ENCODE measurements at regions not wholly inside any gene's neighbourhood (a gene's known extent, or its start where the extent isn't known, plus 50 kb on each side); places are given as distances from the start of the nearest gene placed in this dataset.

GRCh38 chr2:144711084-144711483 lies 191.2 kb upstream of the ZEB2 start:
- Histone ChIP-seq H2BK120ac (ENCODE audit: low read depth, low read length) (no peak overlapping the region), H3K27me3 (ENCODE audit: control insufficient read depth in 1 of 2, insufficient read depth in 1 of 2, low read length in 2 of 2) (no peaks in the 10 kb centered on the region), H3K4me3 (ENCODE audit: insufficient read depth in 1 of 2, low read depth in 1 of 2, low read length in 2 of 2) (no peak overlapping the region), H4K91ac (ENCODE audit: low read length) (no peak overlapping the region), H2BK12ac (ENCODE audit: low read length in 2 of 2) (no peak overlapping the region), H3K4ac (ENCODE audit: low read depth in 1 of 2, low read length in 2 of 2) (no peak overlapping the region), H3K9me3 (ENCODE audit: control insufficient read depth, low read length) (no peaks in the 10 kb centered on the region), H3K27ac (ENCODE audit: low read length, poor library complexity, severe bottlenecking) (no peak overlapping the region), H3K4me1 (ENCODE audit: control insufficient read depth, insufficient read depth, low read depth, low read length) (no peaks in the 10 kb centered on the region), H2BK5ac (ENCODE audit: low read depth, low read length, poor library complexity, severe bottlenecking) (no peak overlapping the region), H2AFZ (ENCODE audit: low read depth, low read length) (no peak overlapping the region), H3K4me2 (ENCODE audit: low read length, poor library complexity, severe bottlenecking) (no peak overlapping the region), H3K36me3 (ENCODE audit: control insufficient read depth in 1 of 2, insufficient read depth in 2 of 2, low read depth in 1 of 2, low read length in 2 of 2) (no peaks in the 10 kb centered on the region), H2AK5ac (ENCODE audit: low read length, severe bottlenecking) (no peak overlapping the region), H3K9ac (ENCODE audit: low read length) (no peak overlapping the region), H4K8ac (ENCODE audit: low read length) (no peak overlapping the region), H2BK15ac (ENCODE audit: low read depth, poor library complexity, severe bottlenecking) (no peak overlapping the region), H3K23ac (ENCODE audit: low read length in 2 of 2) (no peak overlapping the region), H3K14ac (ENCODE audit: low read length in 2 of 2) (no peak overlapping the region), H3K79me1 (replicated peaks; ENCODE audit: low read length, poor library complexity, severe bottlenecking) (no peaks in the 10 kb centered on the region), H3K18ac (ENCODE audit: low read depth in 1 of 2, low read length in 2 of 2) (no peak overlapping the region)
- no peak for DNase-seq

- no peaks in the 10 kb centered on the region for H3K79me1 ChIP-seq (replicated peaks; ENCODE audit: low read length, poor library complexity, severe bottlenecking)
- no peak overlapping the region for H2BK120ac ChIP-seq (ENCODE audit: low read depth, low read length)
- H3K4me2 ChIP-seq (ENCODE audit: low read length, poor library complexity, severe bottlenecking) = no peak overlapping the region
- H3K4me1 ChIP-seq (ENCODE audit: control insufficient read depth, insufficient read depth, low read depth, low read length) = no peaks in the 10 kb centered on the region
- H2BK15ac ChIP-seq (ENCODE audit: low read depth, poor library complexity, severe bottlenecking) = no peak overlapping the region
- H2BK12ac ChIP-seq (ENCODE audit: low read length in 2 of 2) = no peak overlapping the region
- H4K8ac ChIP-seq (ENCODE audit: low read length) = no peak overlapping the region
- no peak overlapping the region for H3K23ac ChIP-seq (ENCODE audit: low read length in 2 of 2)
- WGBS = 98% methylated on average over 1 of the region's 2 CpGs
- H3K27ac ChIP-seq (ENCODE audit: low read length, poor library complexity, severe bottlenecking) = no peak overlapping the region
- H4K91ac ChIP-seq (ENCODE audit: low read length) = no peak overlapping the region
- no peaks in the 10 kb centered on the region for H3K36me3 ChIP-seq (ENCODE audit: control insufficient read depth in 1 of 2, insufficient read depth in 2 of 2, low read depth in 1 of 2, low read length in 2 of 2)
- H3K27me3 ChIP-seq (ENCODE audit: control insufficient read depth in 1 of 2, insufficient read depth in 1 of 2, low read length in 2 of 2) = no peaks in the 10 kb centered on the region
- H2AK5ac ChIP-seq (ENCODE audit: low read length, severe bottlenecking) = no peak overlapping the region
- H3K4me3 ChIP-seq (ENCODE audit: insufficient read depth in 1 of 2, low read depth in 1 of 2, low read length in 2 of 2) = no peak overlapping the region
- no peaks in the 10 kb centered on the region for H3K9me3 ChIP-seq (ENCODE audit: control insufficient read depth, low read length)
- H2BK5ac ChIP-seq (ENCODE audit: low read depth, low read length, poor library complexity, severe bottlenecking) = no peak overlapping the region
- no peak overlapping the region for H2AFZ ChIP-seq (ENCODE audit: low read depth, low read length)
- DNase-seq = no peak
- H3K9ac ChIP-seq (ENCODE audit: low read length) = no peak overlapping the region
- H3K14ac ChIP-seq (ENCODE audit: low read length in 2 of 2) = no peak overlapping the region
- H3K4ac ChIP-seq (ENCODE audit: low read depth in 1 of 2, low read length in 2 of 2) = no peak overlapping the region
- no peak overlapping the region for H3K18ac ChIP-seq (ENCODE audit: low read depth in 1 of 2, low read length in 2 of 2)
Observed at GRCh38 chr2:144708626-144709025, 188.7 kb upstream of the ZEB2 start.

GRCh38 chr2:144707736-144708326 lies 187.9 kb upstream of the ZEB2 start:
- Histone ChIP-seq H3K27ac (ENCODE audit: low read length, poor library complexity, severe bottlenecking) (no peak overlapping the region), H3K23ac (ENCODE audit: low read length in 2 of 2) (no peak overlapping the region), H2BK12ac (ENCODE audit: low read length in 2 of 2) (no peak overlapping the region), H3K79me1 (replicated peaks; ENCODE audit: low read length, poor library complexity, severe bottlenecking) (no peaks in the 10 kb centered on the region), H3K18ac (ENCODE audit: low read depth in 1 of 2, low read length in 2 of 2) (no peak overlapping the region), H3K9me3 (ENCODE audit: control insufficient read depth, low read length) (no peaks in the 10 kb centered on the region), H3K4me2 (ENCODE audit: low read length, poor library complexity, severe bottlenecking) (no peak overlapping the region), H3K36me3 (ENCODE audit: control insufficient read depth in 1 of 2, insufficient read depth in 2 of 2, low read depth in 1 of 2, low read length in 2 of 2) (no peaks in the 10 kb centered on the region), H3K9ac (ENCODE audit: low read length) (no peak overlapping the region), H2BK5ac (ENCODE audit: low read depth, low read length, poor library complexity, severe bottlenecking) (no peak overlapping the region), H3K4me1 (ENCODE audit: control insufficient read depth, insufficient read depth, low read depth, low read length) (no peaks in the 10 kb centered on the region), H3K4ac (ENCODE audit: low read depth in 1 of 2, low read length in 2 of 2) (no peak overlapping the region), H2AK5ac (ENCODE audit: low read length, severe bottlenecking) (no peak overlapping the region), H4K91ac (ENCODE audit: low read length) (no peak overlapping the region), H3K4me3 (ENCODE audit: insufficient read depth in 1 of 2, low read depth in 1 of 2, low read length in 2 of 2) (no peak overlapping the region), H2AFZ (ENCODE audit: low read depth, low read length) (no peak overlapping the region), H4K8ac (ENCODE audit: low read length) (no peak overlapping the region), H2BK120ac (ENCODE audit: low read depth, low read length) (no peak overlapping the region), H3K14ac (ENCODE audit: low read length in 2 of 2) (no peak overlapping the region), H3K27me3 (ENCODE audit: control insufficient read depth in 1 of 2, insufficient read depth in 1 of 2, low read length in 2 of 2) (no peaks in the 10 kb centered on the region), H2BK15ac (ENCODE audit: low read depth, poor library complexity, severe bottlenecking) (no peak overlapping the region)
- 85% methylated on average over 8 of the region's 9 CpGs for WGBS
- DNase-seq = peak; percentile 26

DNA sequence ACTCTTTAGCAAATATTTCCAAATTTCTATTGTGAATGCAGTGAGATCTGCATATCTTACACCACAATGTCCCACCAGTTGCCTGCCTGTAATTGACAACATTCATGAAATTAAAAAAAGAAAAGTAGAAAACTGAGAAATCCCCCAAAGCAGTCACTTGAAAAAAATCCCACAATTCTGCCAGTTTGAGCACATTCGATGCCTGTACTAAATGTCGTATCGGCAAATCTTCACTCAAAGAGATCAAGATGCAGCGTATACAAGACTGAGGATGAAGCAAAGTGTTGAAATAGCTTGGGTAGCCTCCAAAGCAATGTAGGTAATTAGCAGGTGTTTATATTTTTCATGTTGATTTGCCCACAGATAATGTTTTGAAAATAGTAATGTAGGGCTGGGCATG lies 186.7 kb upstream of the ZEB2 start:
- Histone ChIP-seq H3K9ac (ENCODE audit: low read length) (no peak overlapping the region), H2BK5ac (ENCODE audit: low read depth, low read length, poor library complexity, severe bottlenecking) (no peak overlapping the region), H2BK12ac (ENCODE audit: low read length in 2 of 2) (no peak overlapping the region), H4K91ac (ENCODE audit: low read length) (no peak overlapping the region), H3K4me3 (ENCODE audit: insufficient read depth in 1 of 2, low read depth in 1 of 2, low read length in 2 of 2) (no peak overlapping the region), H4K8ac (ENCODE audit: low read length) (no peak overlapping the region), H2BK120ac (ENCODE audit: low read depth, low read length) (no peak overlapping the region), H2AK5ac (ENCODE audit: low read length, severe bottlenecking) (no peak overlapping the region), H3K4me2 (ENCODE audit: low read length, poor library complexity, severe bottlenecking) (no peak overlapping the region), H3K18ac (ENCODE audit: low read depth in 1 of 2, low read length in 2 of 2) (no peak overlapping the region), H3K23ac (ENCODE audit: low read length in 2 of 2) (no peak overlapping the region), H2BK15ac (ENCODE audit: low read depth, poor library complexity, severe bottlenecking) (no peak overlapping the region), H3K27me3 (ENCODE audit: control insufficient read depth in 1 of 2, insufficient read depth in 1 of 2, low read length in 2 of 2) (no peaks in the 10 kb centered on the region), H3K4me1 (ENCODE audit: control insufficient read depth, insufficient read depth, low read depth, low read length) (no peaks in the 10 kb centered on the region), H3K4ac (ENCODE audit: low read depth in 1 of 2, low read length in 2 of 2) (no peak overlapping the region), H3K79me1 (replicated peaks; ENCODE audit: low read length, poor library complexity, severe bottlenecking) (no peaks in the 10 kb centered on the region), H3K14ac (ENCODE audit: low read length in 2 of 2) (no peak overlapping the region), H3K27ac (ENCODE audit: low read length, poor library complexity, severe bottlenecking) (no peak overlapping the region), H3K36me3 (ENCODE audit: control insufficient read depth in 1 of 2, insufficient read depth in 2 of 2, low read depth in 1 of 2, low read length in 2 of 2) (no peaks in the 10 kb centered on the region), H2AFZ (ENCODE audit: low read depth, low read length) (no peak overlapping the region), H3K9me3 (ENCODE audit: control insufficient read depth, low read length) (no peaks in the 10 kb centered on the region)
- DNase-seq = no peak
- WGBS = 93% methylated on average over 4 of the region's 4 CpGs
